ENCODE measurements at regions not wholly inside any gene's neighbourhood (a gene's known extent, or its start where the extent isn't known, plus 50 kb on each side); places are given as distances from the start of the nearest gene placed in this dataset.

DNA sequence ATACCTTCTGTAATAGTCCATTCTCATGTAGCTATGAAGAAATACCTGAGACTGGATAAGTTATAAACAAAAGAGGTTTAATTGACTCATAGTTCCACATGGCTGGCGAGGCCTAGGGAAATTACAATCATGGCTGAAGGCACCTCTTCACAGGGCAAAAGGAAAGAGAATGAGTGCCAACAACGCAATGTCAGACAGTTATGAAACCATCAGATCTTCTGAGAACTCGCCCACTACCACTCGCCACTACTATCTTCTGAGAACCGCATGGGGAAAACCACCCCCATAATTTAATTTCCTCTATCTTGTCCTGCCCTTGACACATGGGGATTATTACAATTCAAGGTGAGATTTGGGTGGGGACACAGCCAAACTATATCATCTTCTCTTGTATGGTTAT lies 406.8 kb upstream of the CBLB start:
- H3K4me3 ChIP-seq (ENCODE audit: low read depth, poor library complexity, severe bottlenecking) = no peak overlapping the region
- no peak for DNase-seq (ENCODE audit: low spot score in 2 of 2)
- TF ChIP-seq, protein P1, sequence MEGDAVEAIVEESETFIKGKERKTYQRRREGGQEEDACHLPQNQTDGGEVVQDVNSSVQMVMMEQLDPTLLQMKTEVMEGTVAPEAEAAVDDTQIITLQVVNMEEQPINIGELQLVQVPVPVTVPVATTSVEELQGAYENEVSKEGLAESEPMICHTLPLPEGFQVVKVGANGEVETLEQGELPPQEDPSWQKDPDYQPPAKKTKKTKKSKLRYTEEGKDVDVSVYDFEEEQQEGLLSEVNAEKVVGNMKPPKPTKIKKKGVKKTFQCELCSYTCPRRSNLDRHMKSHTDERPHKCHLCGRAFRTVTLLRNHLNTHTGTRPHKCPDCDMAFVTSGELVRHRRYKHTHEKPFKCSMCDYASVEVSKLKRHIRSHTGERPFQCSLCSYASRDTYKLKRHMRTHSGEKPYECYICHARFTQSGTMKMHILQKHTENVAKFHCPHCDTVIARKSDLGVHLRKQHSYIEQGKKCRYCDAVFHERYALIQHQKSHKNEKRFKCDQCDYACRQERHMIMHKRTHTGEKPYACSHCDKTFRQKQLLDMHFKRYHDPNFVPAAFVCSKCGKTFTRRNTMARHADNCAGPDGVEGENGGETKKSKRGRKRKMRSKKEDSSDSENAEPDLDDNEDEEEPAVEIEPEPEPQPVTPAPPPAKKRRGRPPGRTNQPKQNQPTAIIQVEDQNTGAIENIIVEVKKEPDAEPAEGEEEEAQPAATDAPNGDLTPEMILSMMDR (IDR thresholded peaks at IDR 0.05) = no peak
- no peak for TF ChIP-seq POLR2A (IDR thresholded peaks at IDR 0.05)
- intact Hi-C loops (cut with DNase I; ENCODE audit: low total_unique reads) = no loop called here
- WGBS, 2 donors = 57% methylated on average over 5 of the region's 5 CpGs

DNA sequence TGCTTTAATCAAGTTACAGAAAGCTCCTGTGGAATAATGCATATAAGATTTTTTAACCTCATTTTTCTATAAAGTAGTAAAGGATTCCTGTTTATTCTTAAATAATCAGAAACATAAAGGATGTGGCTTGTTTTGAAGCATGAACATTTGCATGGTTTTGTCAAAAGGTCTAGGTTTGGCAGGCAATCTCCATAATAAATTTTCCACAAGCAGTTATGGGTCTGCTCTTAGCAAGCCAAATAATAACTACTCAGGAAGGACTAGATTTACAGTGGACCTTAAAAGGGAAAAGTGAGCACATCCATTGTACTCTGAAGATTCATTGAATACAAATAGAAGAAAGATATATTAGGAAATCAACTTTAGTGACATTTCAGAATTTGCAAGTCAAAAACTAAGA lies 407.3 kb upstream of the CBLB start:
- no peak overlapping the region for H3K4me3 ChIP-seq (ENCODE audit: low read depth, poor library complexity, severe bottlenecking)
- intact Hi-C loops (cut with DNase I; ENCODE audit: low total_unique reads) = no loop called here
- no peak for TF ChIP-seq POLR2A (IDR thresholded peaks at IDR 0.05)
- TF ChIP-seq, protein P1 (IDR thresholded peaks at IDR 0.05) = no peak
- no peak for DNase-seq (ENCODE audit: low spot score in 2 of 2)

DNA sequence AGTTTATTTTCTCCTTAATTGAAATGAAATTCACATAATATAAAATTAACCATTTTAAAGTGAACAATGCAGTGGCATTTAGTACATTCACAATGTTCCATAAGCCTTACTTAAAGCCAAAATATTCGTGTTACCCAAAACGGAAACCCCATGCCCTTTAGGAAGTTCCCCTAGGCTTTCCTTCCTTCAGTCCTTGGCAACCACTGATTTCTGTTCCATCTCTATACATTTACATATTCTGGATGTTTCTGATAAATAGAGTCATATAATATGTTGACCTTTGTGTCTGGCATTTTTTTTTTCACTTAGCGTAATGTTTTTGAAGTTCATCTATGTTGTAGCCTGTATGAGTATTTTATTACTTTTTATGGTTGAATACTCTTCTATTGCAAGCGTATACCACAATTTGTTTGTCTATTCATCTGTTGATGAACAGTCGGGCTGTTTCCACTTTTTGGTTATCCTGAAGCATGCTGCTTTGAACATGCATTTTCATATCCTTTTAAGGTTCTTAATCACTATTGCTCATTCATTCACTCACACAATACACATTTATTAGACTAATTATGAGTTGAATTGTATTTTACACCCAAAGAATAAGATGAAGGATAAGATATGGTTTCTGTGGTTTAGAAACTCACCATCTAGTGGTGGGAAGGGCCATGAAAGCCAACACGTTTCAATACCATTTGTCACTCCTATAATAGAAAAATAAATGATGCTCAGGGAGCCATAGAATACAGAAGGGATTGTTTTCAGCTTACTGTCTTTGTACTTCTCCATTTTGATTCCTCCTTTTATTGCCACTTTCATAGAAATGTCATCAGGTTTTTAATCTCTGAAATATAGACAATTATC lies 408.2 kb upstream of the CBLB start:
- intact Hi-C loops (cut with DNase I; ENCODE audit: low total_unique reads) = no loop called here
- TF ChIP-seq POLR2A (IDR thresholded peaks at IDR 0.05) = no peak
- TF ChIP-seq, protein P1 (IDR thresholded peaks at IDR 0.05) = no peak
- H3K4me3 ChIP-seq (ENCODE audit: low read depth, poor library complexity, severe bottlenecking) = no peak overlapping the region
- 79 to 83% methylated on average over 6 of the region's 6 CpGs for WGBS, 2 donors
- no peak for DNase-seq (ENCODE audit: low spot score in 2 of 2)

DNA sequence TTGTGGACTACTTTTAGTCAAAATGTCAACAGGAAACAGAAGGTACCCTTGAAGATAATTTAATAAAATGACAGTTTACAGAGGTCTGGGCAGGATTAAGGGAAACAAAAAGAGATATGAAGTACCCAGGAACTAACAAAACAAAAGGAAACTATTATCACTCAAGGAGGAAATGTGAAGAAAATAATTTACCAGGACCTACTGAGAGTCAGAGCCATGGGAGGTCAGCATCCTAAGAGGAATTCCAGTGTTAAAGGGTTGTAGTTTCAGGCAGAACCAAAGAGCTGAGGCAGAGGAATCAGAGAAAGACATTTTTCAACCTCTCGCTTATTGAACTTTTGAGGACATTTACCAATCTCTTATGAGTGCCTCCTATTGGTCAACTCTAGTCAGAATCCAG lies 408.9 kb upstream of the CBLB start:
- intact Hi-C loops (cut with DNase I; ENCODE audit: low total_unique reads) = no loop called here
- DNase-seq (ENCODE audit: low spot score in 2 of 2) = no peak
- H3K4me3 ChIP-seq (ENCODE audit: low read depth, poor library complexity, severe bottlenecking) = no peak overlapping the region

DNA sequence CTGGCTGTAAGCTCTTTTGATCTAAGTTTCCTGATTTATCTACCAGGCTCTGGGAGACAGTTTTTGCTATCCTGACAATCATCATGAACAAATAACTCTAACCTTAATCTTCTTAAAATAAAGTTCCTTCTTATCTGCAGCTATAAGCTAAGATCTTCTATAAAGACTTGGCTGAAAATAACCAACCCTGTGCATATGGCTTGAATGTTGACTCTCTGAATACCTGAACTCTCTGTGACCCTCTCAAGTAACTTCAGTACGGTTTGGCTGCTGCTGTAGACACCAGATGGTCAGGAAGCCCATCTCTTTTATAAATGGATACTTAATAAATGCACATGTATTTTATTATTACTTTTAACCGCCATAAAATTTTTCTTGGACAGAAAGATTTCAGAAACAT lies 412.4 kb upstream of the CBLB start:
- 15 to 23% methylated on average over 2 of the region's 2 CpGs for WGBS, 2 donors
- no peak for DNase-seq (ENCODE audit: low spot score in 2 of 2)

More for the DNA sequence above, 408.9 kb upstream of the CBLB start:
- WGBS, 2 donors = 91 to 92% methylated on average over 1 of the region's 1 CpG
- TF ChIP-seq, protein P1 (IDR thresholded peaks at IDR 0.05) = no peak
- TF ChIP-seq POLR2A (IDR thresholded peaks at IDR 0.05) = no peak

More for the DNA sequence above, 412.4 kb upstream of the CBLB start:
- no peak overlapping the region for H3K4me3 ChIP-seq (ENCODE audit: low read depth, poor library complexity, severe bottlenecking)
- TF ChIP-seq, protein P1 (IDR thresholded peaks at IDR 0.05) = no peak
- TF ChIP-seq POLR2A (IDR thresholded peaks at IDR 0.05) = no peak
- intact Hi-C loops (cut with DNase I; ENCODE audit: low total_unique reads) = no loop called here
